ENCODE measurements at regions not wholly inside any gene's neighbourhood (a gene's known extent, or its start where the extent isn't known, plus 50 kb on each side); places are given as distances from the start of the nearest gene placed in this dataset.

DNA sequence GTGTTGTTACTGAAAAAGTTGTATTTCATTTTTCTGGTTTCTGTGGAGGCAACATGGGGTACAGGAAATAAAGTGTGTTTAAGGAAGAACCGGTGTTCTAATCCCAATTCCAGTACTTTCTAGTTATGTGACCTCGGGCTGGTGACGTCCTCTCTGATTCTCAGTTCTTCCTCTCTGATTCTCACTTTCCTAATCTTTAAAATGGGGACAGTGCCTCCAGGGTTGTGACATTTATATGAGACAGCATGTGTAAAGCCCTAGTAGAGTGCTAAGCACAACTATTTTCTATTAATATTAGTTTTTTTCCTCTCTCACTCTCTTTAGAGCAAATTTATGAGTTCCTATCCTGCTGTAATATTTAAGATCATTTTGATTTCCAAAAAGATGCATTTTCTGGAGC is 50.9 kb upstream of the PTPDC1 start:
- intact Hi-C loops (cut with DNase I) = no loop called here
- TF ChIP-seq, protein P1, sequence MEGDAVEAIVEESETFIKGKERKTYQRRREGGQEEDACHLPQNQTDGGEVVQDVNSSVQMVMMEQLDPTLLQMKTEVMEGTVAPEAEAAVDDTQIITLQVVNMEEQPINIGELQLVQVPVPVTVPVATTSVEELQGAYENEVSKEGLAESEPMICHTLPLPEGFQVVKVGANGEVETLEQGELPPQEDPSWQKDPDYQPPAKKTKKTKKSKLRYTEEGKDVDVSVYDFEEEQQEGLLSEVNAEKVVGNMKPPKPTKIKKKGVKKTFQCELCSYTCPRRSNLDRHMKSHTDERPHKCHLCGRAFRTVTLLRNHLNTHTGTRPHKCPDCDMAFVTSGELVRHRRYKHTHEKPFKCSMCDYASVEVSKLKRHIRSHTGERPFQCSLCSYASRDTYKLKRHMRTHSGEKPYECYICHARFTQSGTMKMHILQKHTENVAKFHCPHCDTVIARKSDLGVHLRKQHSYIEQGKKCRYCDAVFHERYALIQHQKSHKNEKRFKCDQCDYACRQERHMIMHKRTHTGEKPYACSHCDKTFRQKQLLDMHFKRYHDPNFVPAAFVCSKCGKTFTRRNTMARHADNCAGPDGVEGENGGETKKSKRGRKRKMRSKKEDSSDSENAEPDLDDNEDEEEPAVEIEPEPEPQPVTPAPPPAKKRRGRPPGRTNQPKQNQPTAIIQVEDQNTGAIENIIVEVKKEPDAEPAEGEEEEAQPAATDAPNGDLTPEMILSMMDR (IDR thresholded peaks at IDR 0.05) = no peak

DNA sequence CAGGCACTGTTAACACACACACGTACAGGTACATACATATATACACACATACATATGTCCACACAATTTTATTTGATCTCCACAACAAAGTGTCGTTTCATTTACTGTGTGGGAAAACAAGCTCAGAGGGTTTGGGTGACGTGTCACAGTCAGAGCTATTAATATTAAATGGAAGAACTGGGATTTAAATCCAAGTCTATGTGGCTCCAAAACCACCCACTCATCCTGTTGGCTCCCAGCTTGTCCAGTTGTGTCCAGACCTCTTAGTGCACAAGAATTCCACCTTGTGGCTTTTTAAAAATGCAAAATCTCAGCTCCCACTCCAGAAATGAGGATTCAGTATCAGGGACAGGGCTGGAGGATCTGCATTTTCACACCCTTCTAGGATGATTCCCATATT is 52.3 kb upstream of the PTPDC1 start:
- no peaks in the 10 kb centered on the region for H3K27me3 ChIP-seq
- DNase-seq (no peak), ATAC-seq (no peak)
- intact Hi-C loops (cut with DNase I) = no loop called here
- no peaks in the 10 kb centered on the region for H3K36me3 ChIP-seq
- peaks cover 4% of the 10 kb centered on the region for H3K4me1 ChIP-seq
- TF ChIP-seq, protein P1 (IDR thresholded peaks at IDR 0.05) = no peak
- no peak overlapping the region for H3K27ac ChIP-seq
- H3K4me3 ChIP-seq = peak overlapping the region; percentile 92
- no peaks in the 10 kb centered on the region for H3K9me3 ChIP-seq

More for the DNA sequence above, 50.9 kb upstream of the PTPDC1 start:
- Histone ChIP-seq H3K36me3 (no peaks in the 10 kb centered on the region), H3K27ac (no peak overlapping the region), H3K9me3 (no peaks in the 10 kb centered on the region), H3K4me1 (peaks cover 4% of the 10 kb centered on the region), H3K27me3 (no peaks in the 10 kb centered on the region), H3K4me3 (no peak overlapping the region)
- DNase-seq (no peak), ATAC-seq (no peak)

DNA sequence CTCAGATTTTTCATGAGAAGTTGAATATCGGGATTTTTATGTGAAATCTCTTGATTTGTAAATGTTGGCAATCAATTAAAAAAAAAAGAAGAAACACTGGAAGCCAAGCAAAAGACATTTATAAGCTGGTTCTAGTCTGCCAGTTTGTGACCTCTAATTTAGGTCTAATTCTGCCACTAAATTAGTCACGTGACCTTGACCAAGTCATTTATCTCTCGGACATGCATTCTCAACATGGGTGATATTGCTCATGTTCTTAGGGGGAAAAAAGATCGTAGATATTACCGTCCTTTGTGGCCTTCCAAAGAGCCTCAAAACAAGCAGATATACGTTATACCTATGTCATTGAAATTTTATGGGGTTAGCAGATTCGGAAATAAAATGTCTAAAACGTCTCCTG is 52.9 kb upstream of the PTPDC1 start:
- Histone ChIP-seq H3K27ac (peak overlapping the region; percentile 89), H3K9me3 (no peaks in the 10 kb centered on the region), H3K4me3 (peak overlapping the region; percentile 92), H3K36me3 (no peaks in the 10 kb centered on the region), H3K4me1 (peaks cover 4% of the 10 kb centered on the region), H3K27me3 (no peaks in the 10 kb centered on the region)
- no peak for ATAC-seq
- DNase-seq = no peak
- intact Hi-C loops (cut with DNase I) = no loop called here
- TF ChIP-seq, protein P1 (IDR thresholded peaks at IDR 0.05) = no peak

DNA sequence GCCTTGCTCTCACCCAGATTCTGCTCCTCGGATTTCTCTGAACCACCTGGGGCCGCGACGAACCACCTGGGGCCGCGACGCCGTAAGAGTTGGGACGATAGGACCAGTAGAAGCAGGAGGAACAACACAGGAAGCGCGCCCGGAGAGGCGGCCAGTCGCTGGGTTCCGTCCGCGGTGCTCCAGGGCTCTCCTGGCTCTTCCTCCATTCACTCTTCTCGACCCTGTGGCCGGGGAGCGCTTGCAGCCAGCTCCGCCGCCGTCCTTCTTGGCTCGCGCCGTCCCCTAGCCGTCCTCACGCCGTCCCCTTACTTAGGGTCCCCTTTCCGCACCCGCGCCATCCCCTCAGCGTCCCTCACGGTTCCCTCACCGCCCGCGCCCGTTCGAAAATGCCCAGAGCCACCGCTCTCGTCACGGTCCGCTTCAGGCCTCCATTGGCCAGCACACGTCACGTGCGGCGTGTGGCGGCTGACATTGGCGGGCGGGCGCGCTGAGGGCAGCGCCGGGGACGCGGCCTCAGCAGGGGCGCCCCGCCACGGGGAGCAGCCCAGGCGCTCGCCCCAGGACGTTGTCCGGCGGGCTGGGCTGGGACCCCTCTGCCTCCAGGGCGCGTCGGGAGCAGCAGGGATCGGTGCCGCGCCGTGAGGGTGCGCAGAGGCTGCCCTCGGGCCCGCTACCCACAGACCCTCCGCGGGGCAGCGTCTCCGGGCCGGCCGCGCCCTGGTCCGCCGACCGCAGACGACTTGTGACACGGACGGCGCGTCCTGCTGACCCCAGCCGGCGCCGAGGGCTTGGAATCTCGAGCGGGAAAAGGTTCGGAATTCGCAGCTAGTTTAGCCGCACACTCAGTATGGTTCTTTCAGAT is 53.7 kb upstream of the PTPDC1 start:
- peak; percentile 94 for DNase-seq
- Histone ChIP-seq H3K36me3 (no peaks in the 10 kb centered on the region), H3K27me3 (no peaks in the 10 kb centered on the region), H3K27ac (peak overlapping the region; percentile 89), H3K4me3 (peak overlapping the region; percentile 92), H3K9me3 (no peaks in the 10 kb centered on the region), H3K4me1 (peaks cover 4% of the 10 kb centered on the region)
- intact Hi-C loops (cut with DNase I) = no loop called here
- TF ChIP-seq, protein P1 (IDR thresholded peaks at IDR 0.05) = no peak
- peak; percentile 100 for ATAC-seq

DNA sequence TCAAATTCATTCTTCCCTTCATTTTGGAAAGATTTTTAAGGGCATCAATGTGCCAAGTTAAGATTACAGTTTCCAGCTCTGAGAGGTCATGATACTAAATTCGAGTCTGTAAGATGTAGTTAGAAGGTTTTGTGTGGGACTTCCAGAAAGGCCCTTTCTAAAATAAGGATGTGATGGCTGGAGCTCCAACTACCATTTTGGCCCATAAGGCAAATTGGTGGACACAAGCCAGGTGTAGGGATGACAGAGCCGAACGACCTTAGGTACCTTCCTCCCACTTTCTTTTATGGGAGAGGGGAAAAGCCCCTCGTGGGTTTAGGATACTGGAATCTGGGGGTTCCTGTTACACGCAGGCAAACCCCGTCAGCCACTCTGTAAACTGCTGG is 54.3 kb upstream of the PTPDC1 start:
- Histone ChIP-seq H3K27ac (peak overlapping the region; percentile 89), H3K36me3 (no peaks in the 10 kb centered on the region), H3K9me3 (no peaks in the 10 kb centered on the region), H3K27me3 (no peaks in the 10 kb centered on the region), H3K4me3 (peak overlapping the region; percentile 92), H3K4me1 (peaks cover 4% of the 10 kb centered on the region)
- DNase-seq = no peak
- intact Hi-C loops (cut with DNase I) = no loop called here
- TF ChIP-seq, protein P1 (IDR thresholded peaks at IDR 0.05) = no peak
- no peak for ATAC-seq

All from upper lobe of right lung (tissue), 1 donor.